GM23248 (cell line): ENCODE measurements at regions not wholly inside any gene's neighbourhood (a gene's known extent, or its start where the extent isn't known, plus 50 kb on each side); places are given as distances from the start of the nearest gene placed in this dataset.

Experiments
- DNase-seq: peaks from one replicate; pipeline ENCODE4 v3.0.0-alpha.2; 2015
- H2AFZ ChIP-seq: fragments of 200-600 bp; sonication (generic); 2 replicates; pipeline ENCODE4 v1.6.1; 2016; ENCODE audit warnings: antibody characterized with exemption
- H3F3A ChIP-seq: fragments of 200-600 bp; sonication (generic); 2 replicates; pipeline ENCODE4 v1.6.1; 2016; ENCODE audit warnings: mild to moderate bottlenecking, antibody characterized with exemption, mixed run types; ENCODE audit not compliant: insufficient read depth
- H3K27ac ChIP-seq: fragments of 200-600 bp; sonication (generic); 2 replicates; pipeline ENCODE4 v1.5.1; 2016; ENCODE audit warnings: mild to moderate bottlenecking
- H3K27me3 ChIP-seq: fragments of 200-600 bp; sonication (generic); replicated peaks from 2 replicates; pipeline ENCODE4 v1.6.1; 2016; ENCODE audit warnings: mild to moderate bottlenecking; ENCODE audit not compliant: insufficient read depth
- H3K36me3 ChIP-seq: fragments of 200-600 bp; sonication (generic); 2 replicates; pipeline ENCODE4 v1.6.1; 2016; ENCODE audit warnings: low read depth, mild to moderate bottlenecking
- H3K4me1 ChIP-seq: fragments of 200-600 bp; sonication (generic); 2 replicates; pipeline ENCODE4 v1.6.1; 2016; ENCODE audit warnings: mild to moderate bottlenecking; ENCODE audit not compliant: insufficient read depth
- H3K4me2 ChIP-seq: fragments of 200-600 bp; sonication (generic); one replicate; pipeline ENCODE4 v1.6.1; 2016; ENCODE audit warnings: mild to moderate bottlenecking; ENCODE audit not compliant: unreplicated experiment
- H3K4me3 ChIP-seq: fragments of 200-600 bp; sonication (generic); 2 replicates; pipeline ENCODE4 v1.5.1; 2016; ENCODE audit warnings: mild to moderate bottlenecking
- H3K79me2 ChIP-seq: fragments of 200-600 bp; sonication (generic); 2 replicates; pipeline ENCODE4 v1.6.1; 2016; ENCODE audit warnings: mild to moderate bottlenecking; ENCODE audit not compliant: insufficient read depth
- H3K9ac ChIP-seq: fragments of 200-600 bp; sonication (generic); 2 replicates; pipeline ENCODE4 v1.6.1; 2016; ENCODE audit warnings: mild to moderate bottlenecking
- H3K9me2 ChIP-seq: fragments of 200-600 bp; sonication (generic); 2 replicates; pipeline ENCODE4 v1.6.1; 2016; ENCODE audit warnings: mixed run types, mild to moderate bottlenecking, moderate library complexity; ENCODE audit not compliant: insufficient read depth
- H3K9me3 ChIP-seq: fragments of 200-600 bp; sonication (generic); one replicate; pipeline ENCODE4 v1.6.1; 2017; ENCODE audit warnings: low read depth
- H4K20me1 ChIP-seq: fragments of 200-600 bp; sonication (generic); 2 replicates; pipeline ENCODE4 v1.6.0; 2016; ENCODE audit not compliant: insufficient read depth
- EZH2 ChIP-seq: fragments of 200-600 bp; sonication (generic); IDR thresholded peaks from 2 replicates; pipeline ENCODE4 v1.6.1; 2018; ENCODE audit warnings: antibody characterized with exemption, mild to moderate bottlenecking; ENCODE audit not compliant: insufficient read depth, poor library complexity, severe bottlenecking
- EZH2phosphoT487 ChIP-seq: fragments of 200-600 bp; sonication (generic); IDR thresholded peaks from 2 replicates; pipeline ENCODE4 v1.6.1; 2018; ENCODE audit warnings: antibody characterized with exemption, moderate library complexity, mild to moderate bottlenecking, low read depth; ENCODE audit not compliant: insufficient read depth
- WGBS, 2 experiments: methylation state at CpG; one replicate each; pipeline ENCODE4 v1.1.6; 2015 to 2017; ENCODE audit warnings: low lambda C conversion rate in 2 of 2, low coverage in 1 of 2; ENCODE audit errors: missing lambda C conversion rate in 2 of 2; 5-methylcytosine and 5-hydroxymethylcytosine counted together
- in situ Hi-C: fragments of 300-500 bp; cut with MboI; formaldehyde crosslinking; loops from 2 replicates; pipeline ENCODE4 v1.15.0; 2020

DNA sequence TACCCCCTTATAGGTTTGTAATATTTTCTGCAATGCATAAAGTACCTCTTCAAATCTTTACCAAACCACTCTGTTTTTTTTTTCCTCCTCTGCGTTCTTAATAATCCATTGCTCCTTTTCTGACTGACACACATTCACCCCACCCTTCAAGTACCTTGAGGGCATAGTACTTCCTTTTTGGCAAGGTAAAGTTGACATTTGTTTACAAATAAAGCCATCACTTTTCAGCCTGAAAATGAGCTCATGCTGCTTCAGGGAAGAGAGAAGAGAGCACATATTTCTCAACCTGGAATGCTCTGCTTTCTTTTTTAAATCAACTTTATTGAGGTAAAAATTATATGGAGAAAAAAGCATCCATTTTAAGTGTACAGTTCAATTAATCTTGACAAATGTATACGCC lies 113.9 kb downstream of the AGTR2 start:
- H3K27me3 ChIP-seq = no peaks in the 10 kb centered on the region
- H4K20me1 ChIP-seq = no peaks in the 10 kb centered on the region
- H3K9me3 ChIP-seq = no peaks in the 10 kb centered on the region
- no peak overlapping the region for H3K4me2 ChIP-seq
- 92 to 96% methylated on average over 2 of the region's 2 CpGs for WGBS, 2 experiments
- TF ChIP-seq EZH2phosphoT487 (no peak), EZH2 (no peak)
- H2AFZ ChIP-seq = no peak overlapping the region
- H3K4me1 ChIP-seq = no peaks in the 10 kb centered on the region; the same call in 1 of the 2 replicates
- no peaks in the 10 kb centered on the region for H3K36me3 ChIP-seq
- H3F3A ChIP-seq = no peaks in the 10 kb centered on the region
- no peak overlapping the region for H3K9ac ChIP-seq
- no peaks in the 10 kb centered on the region for H3K9me2 ChIP-seq
- no peak overlapping the region for H3K27ac ChIP-seq
- in situ Hi-C loops = no loop called here
- no peak overlapping the region for H3K4me3 ChIP-seq
- no peaks in the 10 kb centered on the region for H3K79me2 ChIP-seq
- DNase-seq = no peak

DNA sequence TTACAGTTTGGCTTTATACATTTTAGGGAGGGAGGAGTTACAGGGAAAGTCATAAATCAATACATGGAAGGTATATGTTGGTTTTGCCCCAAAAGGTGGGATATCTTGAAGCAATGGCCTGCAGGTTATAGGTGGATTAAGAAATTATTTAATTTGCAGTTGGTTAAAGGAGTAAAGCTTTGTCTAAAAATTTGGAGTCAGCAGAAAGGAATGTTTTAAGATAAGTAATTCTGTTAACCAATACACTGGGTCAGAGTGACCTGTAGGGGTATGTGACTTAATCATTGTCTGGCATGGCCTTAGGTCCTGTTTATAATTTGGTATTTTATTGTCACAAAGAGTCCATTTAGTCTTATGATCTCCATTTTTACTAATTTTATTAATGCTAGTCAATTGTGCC lies 115.0 kb downstream of the AGTR2 start:
- no peak overlapping the region for H3K4me2 ChIP-seq
- H3K4me3 ChIP-seq = no peak overlapping the region
- 0 out of 2 replicates have a peak overlapping the region, but pooled peaks have one; percentile 12 for H3K27ac ChIP-seq
- TF ChIP-seq EZH2 (no peak), EZH2phosphoT487 (no peak)
- in situ Hi-C loops = no loop called here
- H3F3A ChIP-seq = no peaks in the 10 kb centered on the region
- no peak overlapping the region for H3K9ac ChIP-seq
- no peaks in the 10 kb centered on the region for H3K9me2 ChIP-seq
- no peaks in the 10 kb centered on the region for H3K36me3 ChIP-seq
- H3K4me1 ChIP-seq = no peaks in the 10 kb centered on the region; the same call in 1 of the 2 replicates
- H3K9me3 ChIP-seq = no peaks in the 10 kb centered on the region
- peak; percentile 15 for DNase-seq
- H3K79me2 ChIP-seq = no peaks in the 10 kb centered on the region
- H2AFZ ChIP-seq = no peak overlapping the region
- H4K20me1 ChIP-seq = no peaks in the 10 kb centered on the region
- H3K27me3 ChIP-seq = no peaks in the 10 kb centered on the region

DNA sequence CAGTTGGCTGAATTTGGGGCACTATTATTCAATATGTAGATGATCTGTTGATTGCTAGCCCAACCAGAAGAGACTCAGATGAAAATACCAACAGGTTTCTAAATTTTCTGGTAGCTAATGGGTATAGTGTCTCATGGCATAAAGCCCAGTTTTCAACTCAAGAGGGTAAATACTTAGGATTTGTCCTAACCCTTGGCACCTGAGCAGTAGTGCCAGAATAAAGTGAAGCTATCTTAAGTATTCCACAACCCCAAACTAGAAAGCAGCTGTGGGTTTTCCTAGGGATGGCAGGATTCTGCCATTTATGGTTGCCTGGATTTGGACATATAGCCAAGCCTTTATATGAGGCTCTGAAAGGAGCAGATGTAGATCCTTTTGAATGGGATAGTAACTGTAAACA lies 119.0 kb downstream of the AGTR2 start:
- H3K4me1 ChIP-seq = no peaks in the 10 kb centered on the region; the same call in 1 of the 2 replicates
- in situ Hi-C loops = no loop called here
- H3K27ac ChIP-seq = no peak overlapping the region
- H3K9ac ChIP-seq = no peak overlapping the region
- H3K36me3 ChIP-seq = no peaks in the 10 kb centered on the region
- DNase-seq = no peak
- no peak overlapping the region for H2AFZ ChIP-seq
- no peak for TF ChIP-seq EZH2
- no peaks in the 10 kb centered on the region for H3K79me2 ChIP-seq
- no peaks in the 10 kb centered on the region for H3K9me3 ChIP-seq
- H4K20me1 ChIP-seq = no peaks in the 10 kb centered on the region
- H3K4me2 ChIP-seq = no peak overlapping the region
- no peaks in the 10 kb centered on the region for H3K27me3 ChIP-seq
- H3K4me3 ChIP-seq = no peak overlapping the region
- no peaks in the 10 kb centered on the region for H3F3A ChIP-seq
- no peaks in the 10 kb centered on the region for H3K9me2 ChIP-seq

DNA sequence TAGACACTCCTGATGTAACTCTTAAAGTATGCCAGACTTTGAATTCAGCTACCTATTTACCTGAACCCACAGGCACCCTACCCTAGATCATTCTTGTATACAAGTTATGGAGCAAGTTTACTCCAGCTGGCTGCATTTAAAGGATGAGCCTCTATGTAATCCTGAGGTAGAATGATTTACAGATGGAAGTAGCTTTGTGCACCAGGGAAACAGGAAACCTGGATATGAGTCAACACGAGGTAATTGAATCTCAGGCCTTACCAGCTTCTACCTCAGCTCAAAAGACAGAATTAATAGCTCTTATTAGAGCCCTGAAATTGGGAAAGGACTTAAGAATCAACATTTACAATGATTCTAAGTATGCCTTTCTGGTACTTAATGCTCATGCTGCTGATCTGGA lies 119.8 kb downstream of the AGTR2 start:
- H3K4me2 ChIP-seq = no peak overlapping the region
- TF ChIP-seq EZH2phosphoT487 (no peak), EZH2 (no peak)
- in situ Hi-C loops = no loop called here
- no peak overlapping the region for H3K9ac ChIP-seq
- H4K20me1 ChIP-seq = no peaks in the 10 kb centered on the region
- H3K27ac ChIP-seq = no peak overlapping the region
- 0% methylated on average over 1 of the region's 1 CpG for WGBS, 2 experiments
- DNase-seq = no peak
- no peaks in the 10 kb centered on the region for H3K9me2 ChIP-seq
- H2AFZ ChIP-seq = no peak overlapping the region
- H3K79me2 ChIP-seq = no peaks in the 10 kb centered on the region
- H3F3A ChIP-seq = no peaks in the 10 kb centered on the region
- no peaks in the 10 kb centered on the region for H3K27me3 ChIP-seq
- no peaks in the 10 kb centered on the region for H3K9me3 ChIP-seq
- no peak overlapping the region for H3K4me3 ChIP-seq
- no peaks in the 10 kb centered on the region for H3K36me3 ChIP-seq
- H3K4me1 ChIP-seq = no peaks in the 10 kb centered on the region; the same call in 1 of the 2 replicates

DNA sequence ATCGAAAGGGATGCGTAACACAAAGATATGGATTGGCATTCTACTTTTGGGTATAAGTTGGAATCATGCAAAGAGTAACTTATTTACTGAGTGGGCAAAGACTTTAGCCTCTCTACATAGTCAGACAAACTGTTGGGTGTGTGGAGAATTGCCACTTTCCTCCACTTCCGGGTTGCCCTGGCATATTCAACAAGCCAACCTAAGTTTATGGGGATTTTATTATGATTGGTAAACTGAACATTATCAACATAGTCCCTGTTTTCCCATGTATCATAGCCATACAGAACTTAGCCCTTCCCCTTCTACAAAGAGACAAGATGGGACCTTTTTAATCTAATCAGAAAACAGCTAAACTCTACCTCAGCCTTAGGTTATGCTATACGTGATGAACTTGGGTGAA lies 121.6 kb downstream of the AGTR2 start:
- no peak for TF ChIP-seq EZH2phosphoT487
- no peak for TF ChIP-seq EZH2
- no peak overlapping the region for H3K27ac ChIP-seq
- no peaks in the 10 kb centered on the region for H3F3A ChIP-seq
- H2AFZ ChIP-seq = no peak overlapping the region
- no peaks in the 10 kb centered on the region for H3K4me1 ChIP-seq
- H3K9me2 ChIP-seq = no peaks in the 10 kb centered on the region
- in situ Hi-C loops = no loop called here
- no peaks in the 10 kb centered on the region for H3K9me3 ChIP-seq
- H3K79me2 ChIP-seq = no peaks in the 10 kb centered on the region
- H4K20me1 ChIP-seq = no peaks in the 10 kb centered on the region
- no peak overlapping the region for H3K9ac ChIP-seq
- 91 to 92% methylated on average over 4 of the region's 4 CpGs for WGBS, 2 experiments
- H3K36me3 ChIP-seq = no peaks in the 10 kb centered on the region
- no peaks in the 10 kb centered on the region for H3K27me3 ChIP-seq
- no peak overlapping the region for H3K4me3 ChIP-seq
- H3K4me2 ChIP-seq = no peak overlapping the region
- no peak for DNase-seq
